A673 (cell line): ENCODE measurements at regions not wholly inside any gene's neighbourhood (a gene's known extent, or its start where the extent isn't known, plus 50 kb on each side); places are given as distances from the start of the nearest gene placed in this dataset.
"Not testable (repeated sequence)": the region's sequence is repeated elsewhere in the genome, so short reads cannot be mapped to it uniquely, and the experiment has no call there.

Experiments used
- EZH2 ChIP-seq: fragments of 200-600 bp; sonication (generic); IDR thresholded peaks from 2 replicates; pipeline ENCODE4 v1.6.1; 2017; ENCODE audit warnings: borderline replicate concordance, low read depth, mild to moderate bottlenecking, mixed read lengths, antibody characterized with exemption, low read length; ENCODE audit not compliant: poor library complexity, severe bottlenecking
- TF ChIP-seq, protein P1 (sequence below): fragments of 300-800, 200-600 bp; sonication (generic); conservative IDR thresholded peaks from 2 replicates; pipeline ENCODE4 v1.5.1; 2017; ENCODE audit warnings: low read depth, mild to moderate bottlenecking, antibody characterized with exemption, low read length, moderate library complexity, mixed read lengths

DNA sequence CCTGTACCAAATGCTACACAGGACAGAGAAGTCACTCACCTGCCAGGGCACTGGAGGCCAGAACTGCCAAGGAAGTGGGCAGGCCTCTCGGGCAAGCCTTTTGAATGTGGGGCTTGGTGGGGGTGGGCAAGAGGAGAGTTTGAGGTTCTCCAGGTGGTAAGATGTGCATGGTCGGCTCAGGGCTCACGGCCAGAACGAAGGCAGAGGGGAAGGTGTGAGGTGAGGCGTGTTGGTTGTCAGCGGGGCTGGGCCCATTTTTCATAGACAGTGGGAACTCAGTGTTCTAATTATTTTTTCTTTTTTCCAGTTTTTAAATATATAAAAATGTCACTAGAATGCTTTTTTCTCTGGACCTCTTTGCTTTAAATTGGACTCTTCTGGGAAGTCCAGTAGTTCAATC lies 145.8 kb downstream of the BCL2L11 start:
- not testable (repeated sequence) for TF ChIP-seq EZH2
- TF ChIP-seq, protein P1, sequence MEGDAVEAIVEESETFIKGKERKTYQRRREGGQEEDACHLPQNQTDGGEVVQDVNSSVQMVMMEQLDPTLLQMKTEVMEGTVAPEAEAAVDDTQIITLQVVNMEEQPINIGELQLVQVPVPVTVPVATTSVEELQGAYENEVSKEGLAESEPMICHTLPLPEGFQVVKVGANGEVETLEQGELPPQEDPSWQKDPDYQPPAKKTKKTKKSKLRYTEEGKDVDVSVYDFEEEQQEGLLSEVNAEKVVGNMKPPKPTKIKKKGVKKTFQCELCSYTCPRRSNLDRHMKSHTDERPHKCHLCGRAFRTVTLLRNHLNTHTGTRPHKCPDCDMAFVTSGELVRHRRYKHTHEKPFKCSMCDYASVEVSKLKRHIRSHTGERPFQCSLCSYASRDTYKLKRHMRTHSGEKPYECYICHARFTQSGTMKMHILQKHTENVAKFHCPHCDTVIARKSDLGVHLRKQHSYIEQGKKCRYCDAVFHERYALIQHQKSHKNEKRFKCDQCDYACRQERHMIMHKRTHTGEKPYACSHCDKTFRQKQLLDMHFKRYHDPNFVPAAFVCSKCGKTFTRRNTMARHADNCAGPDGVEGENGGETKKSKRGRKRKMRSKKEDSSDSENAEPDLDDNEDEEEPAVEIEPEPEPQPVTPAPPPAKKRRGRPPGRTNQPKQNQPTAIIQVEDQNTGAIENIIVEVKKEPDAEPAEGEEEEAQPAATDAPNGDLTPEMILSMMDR: not testable (repeated sequence)
